ENCODE measurements at regions not wholly inside any gene's neighbourhood (a gene's known extent, or its start where the extent isn't known, plus 50 kb on each side); places are given as distances from the start of the nearest gene placed in this dataset.

- no peaks in the 10 kb centered on the region for H3K27me3 ChIP-seq
- 72 to 74% methylated on average over 20 of the region's 20 CpGs for WGBS, 2 donors
- ATAC-seq (peak in 2 of 4 donors; percentile 4 to 52), DNase-seq (peak in 3 of 6 donors; percentile 54 to 84 (median 59)), FAIRE-seq (no peak)
- peaks cover 13 to 17% (median 14%) of the 10 kb centered on the region in 3 donors for H3K4me1 ChIP-seq
- intact Hi-C loops (cut with DNase I), result no loop called here
- no peak overlapping the region for H3K4me3 ChIP-seq
- no peaks in the 10 kb centered on the region for H3K36me3 ChIP-seq
- H3K27ac ChIP-seq, result peak overlapping the region in 2 of 4 donors; percentile 27 to 47
- no peaks in the 10 kb centered on the region for H3K9me3 ChIP-seq
- no peak for TF ChIP-seq CTCF (IDR thresholded peaks at IDR 0.05)
Measured at GRCh38 chr3:126288314-126288713, 68.9 kb downstream of the KLF15 start.

GRCh38 chr3:126287536-126288241, 69.5 kb downstream of the KLF15 start:
- Histone ChIP-seq H3K4me3 (peak overlapping the region; percentile 3 to 56 (median 32)), H3K36me3 (no peaks in the 10 kb centered on the region), H3K27ac (peak overlapping the region; percentile 27 to 59 (median 40)), H3K4me1 (peaks cover 13 to 17% (median 14%) of the 10 kb centered on the region in 3 donors), H3K9me3 (no peaks in the 10 kb centered on the region), H3K27me3 (no peaks in the 10 kb centered on the region)
- WGBS, 2 donors, result 1 to 3% methylated on average over 39 of the region's 39 CpGs
- DNase-seq (peak; percentile 65 to 91 (median 76)), FAIRE-seq (no peak), ATAC-seq (peak; percentile 87 to 97 (median 94))
- intact Hi-C loops (cut with DNase I), result no loop called here
- TF ChIP-seq CTCF (IDR thresholded peaks at IDR 0.05), result no peak

GRCh38 chr3:126287171-126287535, 70.1 kb downstream of the KLF15 start:
- intact Hi-C loops (cut with DNase I), result no loop called here
- FAIRE-seq, result no peak

GRCh38 chr3:126285369-126285768, 71.8 kb downstream of the KLF15 start:
- no peak for FAIRE-seq
- no peaks in the 10 kb centered on the region for H3K9me3 ChIP-seq
- H3K36me3 ChIP-seq, result no peaks in the 10 kb centered on the region
- H3K4me3 ChIP-seq, result no peak overlapping the region
- no peak overlapping the region for H3K27ac ChIP-seq
- DNase-seq, result no peak
- no peaks in the 10 kb centered on the region for H3K27me3 ChIP-seq
- TF ChIP-seq CTCF (IDR thresholded peaks at IDR 0.05), result no peak
- ATAC-seq, result no peak
- intact Hi-C loops (cut with DNase I), result no loop called here
- peaks cover 13 to 17% (median 14%) of the 10 kb centered on the region in 3 donors for H3K4me1 ChIP-seq
- 95 to 96% methylated on average over 2 of the region's 2 CpGs for WGBS, 2 donors

More at GRCh38 chr3:126287171-126287535, 70.1 kb downstream of the KLF15 start:
- peak overlapping the region; percentile 27 to 59 (median 40) for H3K27ac ChIP-seq
- DNase-seq (no peak), ATAC-seq (peak; percentile 12 to 24 (median 16))
- no peaks in the 10 kb centered on the region for H3K36me3 ChIP-seq
- no peak for TF ChIP-seq CTCF (IDR thresholded peaks at IDR 0.05)
- WGBS, 2 donors, result 28 to 34% methylated on average over 7 of the region's 7 CpGs
- peaks cover 13 to 17% (median 14%) of the 10 kb centered on the region in 3 donors for H3K4me1 ChIP-seq
- no peaks in the 10 kb centered on the region for H3K27me3 ChIP-seq
- H3K9me3 ChIP-seq, result no peaks in the 10 kb centered on the region
- H3K4me3 ChIP-seq, result peak overlapping the region in 3 of 4 donors; percentile 24 to 56 (median 40)
